Mammary epithelial cell (primary cell): ENCODE measurements at regions not wholly inside any gene's neighbourhood (a gene's known extent, or its start where the extent isn't known, plus 50 kb on each side); places are given as distances from the start of the nearest gene placed in this dataset.

Source experiments
- EZH2 ChIP-seq: IDR thresholded peaks from 2 replicates; pipeline ENCODE4 v1.6.1; 2012; ENCODE audit warnings: low read length, inconsistent platforms, borderline replicate concordance
- TF ChIP-seq, protein P1 (sequence below), 2 donors: IDR thresholded peaks in 1 of 2; conservative IDR thresholded peaks in 1 of 2; 2 replicates each; pipeline ENCODE4 v1.5.1; 2011 to 2012; ENCODE audit warnings: inconsistent platforms in 2 of 2, low read length in 2 of 2, mild to moderate bottlenecking in 2 of 2, control low read depth in 1 of 2, low read depth in 1 of 2; ENCODE audit not compliant: insufficient read depth in 1 of 2; ENCODE audit errors: extremely low read depth in 1 of 2

DNA sequence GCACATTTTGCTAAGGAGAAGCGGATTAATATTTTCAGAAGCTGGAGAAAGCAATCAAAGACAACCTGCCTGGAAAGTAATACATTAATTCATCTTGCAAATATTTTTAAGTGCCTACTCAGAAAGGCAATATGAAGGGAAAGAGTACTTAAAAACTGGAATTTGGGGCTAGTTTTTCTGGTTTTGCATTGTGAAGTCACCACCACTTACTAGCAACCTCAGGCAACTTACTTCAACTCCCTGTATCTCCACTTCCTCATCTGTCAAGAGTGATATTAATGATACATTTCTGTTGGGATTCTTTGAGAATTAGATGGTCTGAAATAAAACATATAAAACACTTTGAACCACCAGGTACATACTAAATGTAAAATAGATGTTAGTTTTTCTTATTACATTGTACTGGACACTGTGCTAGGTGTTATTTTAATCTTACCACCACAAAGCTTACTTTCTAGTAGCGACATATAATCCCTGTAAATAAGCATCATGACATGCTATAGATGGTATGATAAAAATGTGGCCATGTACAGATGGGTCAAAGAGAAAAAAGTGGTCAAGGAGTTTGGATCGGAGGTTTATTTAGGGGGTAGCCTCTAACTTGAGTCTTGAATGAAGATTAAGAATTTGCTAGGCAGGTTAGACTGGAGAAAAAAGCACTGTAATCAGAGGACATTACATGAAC is 101.2 kb downstream of the SPRY2 start:
- TF ChIP-seq, protein P1, sequence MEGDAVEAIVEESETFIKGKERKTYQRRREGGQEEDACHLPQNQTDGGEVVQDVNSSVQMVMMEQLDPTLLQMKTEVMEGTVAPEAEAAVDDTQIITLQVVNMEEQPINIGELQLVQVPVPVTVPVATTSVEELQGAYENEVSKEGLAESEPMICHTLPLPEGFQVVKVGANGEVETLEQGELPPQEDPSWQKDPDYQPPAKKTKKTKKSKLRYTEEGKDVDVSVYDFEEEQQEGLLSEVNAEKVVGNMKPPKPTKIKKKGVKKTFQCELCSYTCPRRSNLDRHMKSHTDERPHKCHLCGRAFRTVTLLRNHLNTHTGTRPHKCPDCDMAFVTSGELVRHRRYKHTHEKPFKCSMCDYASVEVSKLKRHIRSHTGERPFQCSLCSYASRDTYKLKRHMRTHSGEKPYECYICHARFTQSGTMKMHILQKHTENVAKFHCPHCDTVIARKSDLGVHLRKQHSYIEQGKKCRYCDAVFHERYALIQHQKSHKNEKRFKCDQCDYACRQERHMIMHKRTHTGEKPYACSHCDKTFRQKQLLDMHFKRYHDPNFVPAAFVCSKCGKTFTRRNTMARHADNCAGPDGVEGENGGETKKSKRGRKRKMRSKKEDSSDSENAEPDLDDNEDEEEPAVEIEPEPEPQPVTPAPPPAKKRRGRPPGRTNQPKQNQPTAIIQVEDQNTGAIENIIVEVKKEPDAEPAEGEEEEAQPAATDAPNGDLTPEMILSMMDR (conservative IDR thresholded peaks at IDR 0.05 in 1 of 2, IDR thresholded peaks at IDR 0.05 in 1 of 2; ENCODE audit: extremely low read depth in 1 of 2, insufficient read depth in 1 of 2, low read depth in 1 of 2, low read length in 2 of 2) = no peak
- TF ChIP-seq EZH2 = no peak
